ENCODE measurements at regions not wholly inside any gene's neighbourhood (a gene's known extent, or its start where the extent isn't known, plus 50 kb on each side); places are given as distances from the start of the nearest gene placed in this dataset.

DNA sequence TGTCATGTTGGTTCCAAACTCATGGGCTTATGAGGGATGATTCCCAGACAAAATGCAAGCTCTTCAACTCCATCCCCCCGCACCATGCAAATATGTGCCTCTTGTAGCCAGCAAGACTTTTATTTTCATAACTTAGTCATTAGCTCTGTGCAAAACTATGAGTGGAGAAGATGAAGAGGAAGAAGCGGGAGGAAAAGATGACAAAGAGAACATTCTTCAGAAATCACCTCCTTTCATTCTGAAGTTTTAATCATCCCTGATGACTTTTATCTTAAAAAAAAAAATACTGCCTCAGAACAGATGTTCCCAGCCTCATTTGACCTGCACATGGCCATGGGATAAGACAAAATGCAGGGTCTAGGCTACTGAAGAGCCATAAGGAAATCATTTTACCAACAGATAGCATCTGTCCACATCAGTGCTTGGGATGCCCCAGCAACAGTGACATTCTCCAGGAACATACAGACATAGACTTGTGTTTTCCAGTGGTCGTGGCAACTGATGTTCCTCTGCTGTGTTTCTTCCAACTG, 145.5 kb downstream of the WNT5A start:
- DNase-seq, result no peak

GRCh38 chr3:55339819-55340218, 147.3 kb downstream of the WNT5A start:
- no peak for DNase-seq

- no peak for DNase-seq
These were observed 147.7 kb downstream of the WNT5A start for GRCh38 chr3:55339390-55339789.

GRCh38 chr3:55337641-55338180, 149.4 kb downstream of the WNT5A start:
- no peak for DNase-seq

- DNase-seq, result no peak
These were observed 153.2 kb downstream of the WNT5A start for GRCh38 chr3:55333923-55334322.

DNA sequence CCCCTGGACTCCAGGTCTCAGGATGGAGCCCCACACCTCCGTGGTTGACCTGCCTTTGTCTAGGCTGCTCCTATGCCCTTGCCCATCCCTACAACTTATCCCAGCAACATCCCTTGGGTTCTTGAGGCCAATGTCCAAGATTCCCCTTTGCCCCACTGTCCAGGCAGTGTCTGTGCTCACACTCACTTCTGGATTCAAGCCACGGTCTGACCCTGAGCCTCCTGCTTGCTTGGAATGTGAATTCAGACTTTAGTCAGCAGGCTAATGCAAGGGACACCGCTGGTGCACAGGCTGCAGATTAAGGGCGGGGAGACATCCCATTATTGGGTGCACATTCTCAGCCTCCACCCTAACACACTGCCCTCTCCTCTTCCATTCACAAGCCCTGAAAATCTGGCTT, 154.1 kb downstream of the WNT5A start:
- no peak for DNase-seq

DNA sequence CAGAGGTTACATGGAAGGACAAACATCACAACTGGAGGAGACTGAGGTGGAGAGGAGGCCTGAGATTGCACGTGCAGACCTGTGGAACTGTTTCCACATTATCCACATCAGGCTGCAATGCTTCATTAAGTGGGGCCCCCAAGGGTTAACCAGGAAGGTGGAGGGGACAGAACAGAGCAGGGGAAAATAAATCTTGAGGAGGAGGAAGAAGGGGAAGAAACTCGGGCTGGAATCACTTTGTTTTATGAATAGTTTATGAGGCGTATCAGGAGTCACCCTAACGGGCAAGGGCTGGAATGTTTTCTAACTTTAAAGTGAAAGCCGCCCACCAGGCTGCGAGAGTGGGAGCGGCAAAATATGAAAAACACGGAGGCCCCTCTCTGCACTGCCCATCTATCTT, 154.9 kb downstream of the WNT5A start:
- no peak for DNase-seq

- DNase-seq, result no peak
These were observed 155.6 kb downstream of the WNT5A start for GRCh38 chr3:55331524-55331923.

GRCh38 chr3:55330756-55331155, 156.3 kb downstream of the WNT5A start:
- no peak for DNase-seq

DNA sequence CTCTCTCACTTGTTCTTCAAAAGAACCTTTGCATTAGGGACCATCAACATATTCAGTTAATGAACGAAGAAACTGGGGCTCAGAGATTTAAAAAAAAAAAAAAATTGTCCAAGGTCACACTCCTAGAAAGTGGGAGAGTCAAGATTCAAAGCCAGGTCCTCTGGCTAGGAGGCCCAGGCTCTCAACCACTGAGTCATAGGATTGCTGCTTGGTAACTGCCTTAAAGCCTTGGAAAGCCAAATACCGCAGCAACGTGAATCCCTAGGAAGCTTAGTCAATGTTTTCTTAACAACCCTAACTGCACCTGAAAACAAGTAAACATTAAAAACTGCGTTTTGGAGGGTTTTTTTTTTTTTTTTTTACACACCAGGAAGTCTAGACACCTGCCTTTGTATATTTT, 156.8 kb downstream of the WNT5A start:
- DNase-seq, result peak; percentile 10

GRCh38 chr3:55329849-55330248, 157.3 kb downstream of the WNT5A start:
- DNase-seq, result no peak

DNA sequence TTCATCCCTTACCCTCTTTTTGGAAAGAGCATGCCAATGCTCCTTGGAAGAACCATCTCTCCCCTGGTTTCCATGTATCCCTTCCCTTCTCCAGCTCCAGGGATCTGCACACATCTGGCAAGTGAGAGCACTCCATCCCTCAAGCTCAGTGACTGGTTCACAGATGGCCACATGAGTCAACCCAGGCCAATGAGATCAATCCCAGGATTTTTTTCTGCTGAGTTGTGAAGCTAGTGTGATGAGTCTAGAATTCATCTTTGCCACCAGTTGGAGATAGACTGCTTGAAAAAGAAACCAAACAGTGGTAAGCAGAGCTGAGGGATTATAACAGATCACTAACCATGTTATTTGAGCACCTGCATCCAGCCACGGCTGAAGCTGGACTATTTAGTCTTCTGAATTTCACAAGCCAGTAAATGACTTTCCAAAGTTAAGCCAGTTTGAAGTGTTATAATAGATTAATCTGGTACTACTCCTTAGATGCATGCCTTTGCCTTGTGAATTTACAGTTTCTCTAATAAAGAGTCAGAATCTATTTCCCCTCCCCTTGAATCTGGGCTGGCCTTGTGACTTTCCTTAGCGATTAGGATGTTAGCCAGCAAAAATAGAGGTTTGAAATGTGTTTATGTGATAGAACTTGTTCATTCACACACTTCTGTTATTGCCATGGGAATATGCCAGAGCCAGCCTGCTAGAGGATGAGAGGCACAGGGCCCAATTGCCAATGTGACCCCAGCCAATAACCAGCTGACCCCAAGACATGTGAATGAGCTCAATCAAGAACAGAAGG, 159.8 kb downstream of the WNT5A start:
- DNase-seq, result no peak

- no peak for DNase-seq
These were observed 164.5 kb downstream of the WNT5A start for GRCh38 chr3:55322638-55323037.

DNA sequence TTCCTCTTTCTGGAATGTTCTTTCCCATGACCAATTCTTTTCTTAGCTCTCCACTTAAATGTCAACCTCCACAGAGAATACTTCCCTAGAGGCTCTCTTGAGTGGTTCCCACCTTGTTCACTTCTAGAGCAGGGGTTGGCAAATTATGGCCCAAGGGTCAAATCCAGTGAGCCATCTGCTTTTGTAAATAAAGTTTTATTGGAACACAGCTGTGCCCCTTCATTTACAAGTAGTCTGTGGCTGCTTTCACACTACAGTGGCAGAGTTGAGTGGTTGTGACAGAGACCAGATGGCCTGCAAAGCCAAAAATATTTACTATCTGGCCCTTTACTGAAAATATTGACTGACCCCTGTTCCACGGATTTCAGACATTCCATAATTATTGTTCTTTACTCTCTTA, 166.2 kb downstream of the WNT5A start:
- no peak for DNase-seq

DNA sequence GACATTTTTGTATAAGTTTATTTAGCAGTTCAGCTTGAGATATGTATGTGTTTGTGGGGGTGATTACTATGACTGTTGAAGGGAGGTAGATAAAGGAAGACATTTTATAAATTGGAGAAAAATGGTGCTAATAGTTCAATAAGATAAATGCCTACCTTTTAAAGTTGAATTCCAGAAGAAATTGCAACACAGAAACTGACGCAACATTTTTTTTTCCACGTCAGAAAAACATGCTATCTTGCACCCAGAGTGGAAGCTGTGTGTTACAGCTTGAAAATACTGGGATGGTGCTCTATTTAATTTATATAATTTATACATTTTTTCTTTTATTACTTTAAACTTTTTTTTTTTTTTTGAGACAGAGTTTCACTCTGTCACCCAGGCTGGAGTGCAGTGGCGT, 171.7 kb downstream of the WNT5A start:
- DNase-seq, result no peak

GRCh38 chr3:55313666-55314065, 173.4 kb downstream of the WNT5A start:
- DNase-seq, result peak; percentile 81

DNA sequence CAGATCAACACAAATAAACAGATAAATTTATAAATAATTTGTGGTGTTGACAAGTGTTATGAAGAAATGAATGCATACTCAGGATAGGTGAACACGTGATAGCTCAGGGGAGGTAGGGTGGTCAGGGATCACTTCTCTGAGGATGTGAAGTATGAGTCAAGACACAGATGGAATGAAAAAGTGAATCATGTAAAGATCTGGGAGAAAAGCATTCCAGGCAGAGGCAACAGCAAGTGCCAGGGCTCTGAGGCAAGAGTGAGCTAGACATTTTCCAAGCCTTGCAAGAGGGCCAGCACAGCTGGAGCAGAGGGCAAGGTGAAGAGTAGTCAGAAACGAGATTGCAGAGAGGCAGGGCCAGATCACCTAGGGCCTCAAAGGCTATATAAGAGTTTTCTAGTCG, 177.8 kb downstream of the WNT5A start:
- DNase-seq, result no peak

- DNase-seq, result no peak
These were observed 179.5 kb downstream of the WNT5A start for GRCh38 chr3:55307622-55308021.

- no peak for DNase-seq
These were observed 181.2 kb downstream of the WNT5A start for GRCh38 chr3:55305696-55306485.

- DNase-seq, result no peak
These were observed 186.4 kb downstream of the WNT5A start for GRCh38 chr3:55300701-55301100.

GRCh38 chr3:55297706-55298105, 189.4 kb downstream of the WNT5A start:
- peak; percentile 10 for DNase-seq

DNA sequence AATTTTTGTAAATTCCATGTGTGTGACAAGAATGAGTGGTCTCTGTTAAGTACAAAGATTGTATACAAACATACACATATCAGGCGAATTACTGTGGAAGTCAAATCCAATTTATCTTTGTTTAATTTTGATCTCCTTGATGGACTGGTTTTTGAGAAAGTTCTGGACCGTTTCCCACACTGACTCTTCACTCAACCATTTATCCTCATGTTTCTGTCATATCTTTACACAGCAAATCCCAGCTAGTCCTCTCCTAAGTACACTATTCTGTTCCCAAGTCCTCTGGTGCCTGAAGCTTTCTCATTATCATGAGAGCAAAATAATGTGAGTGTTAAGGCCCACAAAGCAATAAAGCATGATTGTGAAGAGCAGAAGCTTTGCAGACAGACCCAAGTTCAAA, 189.9 kb downstream of the WNT5A start:
- no peak for DNase-seq

DNA sequence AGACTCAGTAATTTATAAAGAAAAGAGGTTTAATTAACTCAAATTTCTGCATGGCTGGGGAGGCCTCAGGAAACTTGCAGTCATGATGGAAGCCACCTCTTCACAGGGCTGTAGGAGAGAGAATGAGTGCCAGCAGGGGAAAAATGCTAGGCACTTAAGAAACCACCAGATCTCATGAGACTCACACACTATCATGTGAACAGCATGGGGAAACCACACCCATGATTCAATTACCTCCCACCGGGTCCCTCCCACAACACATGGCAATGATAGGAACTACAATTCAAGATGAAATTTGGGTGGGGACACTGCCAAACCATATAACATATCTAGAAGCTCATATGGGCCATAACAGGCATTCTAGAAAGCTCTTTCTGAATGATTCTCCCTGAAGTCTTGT, 190.3 kb downstream of the WNT5A start:
- no peak for DNase-seq

DNA sequence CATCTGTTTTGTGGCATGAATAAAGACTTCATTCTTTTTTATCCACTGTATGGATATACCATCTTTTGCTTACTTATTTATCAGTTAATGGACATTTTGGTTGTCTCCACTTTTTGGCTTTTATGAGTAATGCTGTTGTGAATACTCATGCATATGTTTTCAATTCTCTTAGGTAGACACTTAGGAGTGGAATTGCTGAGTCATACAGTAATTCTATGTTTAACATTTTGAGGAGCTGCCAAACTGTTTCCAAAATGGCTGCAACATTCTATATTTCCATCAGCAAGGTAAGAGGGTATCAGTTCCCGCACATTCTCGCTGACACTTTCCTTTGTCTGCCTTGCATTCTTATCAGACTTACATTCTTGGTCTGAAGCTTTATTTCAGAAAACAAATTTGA, 191.1 kb downstream of the WNT5A start:
- DNase-seq, result peak; percentile 26
